LNCaP clone FGC (cell line): ENCODE measurements at regions not wholly inside any gene's neighbourhood (a gene's known extent, or its start where the extent isn't known, plus 50 kb on each side); places are given as distances from the start of the nearest gene placed in this dataset.

Source experiments
- DNase-seq: peaks from one replicate; pipeline ENCODE4 v3.0.0-alpha.2; 2011; ENCODE audit warnings: low read depth
- H3K4me3 ChIP-seq: 2 replicates; pipeline ENCODE4 v1.5.1; 2011; ENCODE audit warnings: mild to moderate bottlenecking, low read depth, low read length, control low read depth
- CTCF ChIP-seq: IDR thresholded peaks from 2 replicates; pipeline ENCODE4 v1.5.1; 2012; ENCODE audit warnings: mild to moderate bottlenecking; ENCODE audit not compliant: control insufficient read depth, insufficient read depth; ENCODE audit errors: extremely low read depth

- no peak for TF ChIP-seq CTCF
- H3K4me3 ChIP-seq: no peak overlapping the region
- no peak for DNase-seq
Measured at GRCh38 chr5:91851670-91852069, 468.6 kb upstream of the ARRDC3 start.

- TF ChIP-seq CTCF: no peak
- no peak for DNase-seq
- no peak overlapping the region for H3K4me3 ChIP-seq
Measured at GRCh38 chr5:91850031-91850430, 466.9 kb upstream of the ARRDC3 start.

- DNase-seq: no peak
- TF ChIP-seq CTCF: no peak
- no peak overlapping the region for H3K4me3 ChIP-seq
Measured at GRCh38 chr5:91849069-91849468, 466.0 kb upstream of the ARRDC3 start.

- TF ChIP-seq CTCF: no peak
- H3K4me3 ChIP-seq: no peak overlapping the region
- DNase-seq: no peak
Measured at GRCh38 chr5:91848453-91848852, 465.3 kb upstream of the ARRDC3 start.

GRCh38 chr5:91841423-91841822 lies 458.3 kb upstream of the ARRDC3 start:
- TF ChIP-seq CTCF: no peak
- no peak overlapping the region for H3K4me3 ChIP-seq
- no peak for DNase-seq

- H3K4me3 ChIP-seq: no peak overlapping the region
- DNase-seq: no peak
- no peak for TF ChIP-seq CTCF
Measured at GRCh38 chr5:91840412-91840811, 457.3 kb upstream of the ARRDC3 start.

- no peak for DNase-seq
- no peak for TF ChIP-seq CTCF
- no peak overlapping the region for H3K4me3 ChIP-seq
Measured at GRCh38 chr5:91839721-91840120, 456.6 kb upstream of the ARRDC3 start.
